H9 (cell line): ENCODE measurements at regions not wholly inside any gene's neighbourhood (a gene's known extent, or its start where the extent isn't known, plus 50 kb on each side); places are given as distances from the start of the nearest gene placed in this dataset.

Source experiments
- DNase-seq: peaks from one replicate; pipeline ENCODE4 v3.0.0-alpha.2; 2017
- H2AFZ ChIP-seq: one replicate; pipeline ENCODE4 v1.6.1; 2013; ENCODE audit warnings: mild to moderate bottlenecking, low read length, control low read depth, moderate library complexity
- H2AK5ac ChIP-seq: 2 replicates; pipeline ENCODE4 v1.6.1; 2013; ENCODE audit warnings: low read length, control low read depth, mixed read lengths; ENCODE audit not compliant: insufficient read length
- H2BK120ac ChIP-seq: one replicate; pipeline ENCODE4 v1.6.1; 2013; ENCODE audit warnings: low read depth, mild to moderate bottlenecking, low read length, control low read depth, inconsistent platforms; ENCODE audit not compliant: poor library complexity, severe bottlenecking
- H2BK12ac ChIP-seq: 2 replicates; pipeline ENCODE4 v1.6.1; 2013; ENCODE audit warnings: low read length, control low read depth, mixed read lengths, low read depth; ENCODE audit not compliant: insufficient read length
- H2BK15ac ChIP-seq: 2 replicates; pipeline ENCODE4 v1.6.1; 2013; ENCODE audit warnings: low read depth, low read length, control low read depth
- H2BK20ac ChIP-seq: one replicate; pipeline ENCODE4 v1.6.1; 2013; ENCODE audit warnings: low read depth, mild to moderate bottlenecking, low read length, control low read depth, inconsistent platforms; ENCODE audit not compliant: poor library complexity, severe bottlenecking
- H2BK5ac ChIP-seq: 2 replicates; pipeline ENCODE4 v1.6.1; 2013; ENCODE audit warnings: low read length, control low read depth, mixed read lengths; ENCODE audit not compliant: insufficient read length
- H3K14ac ChIP-seq: 2 replicates; pipeline ENCODE4 v1.6.1; 2013; ENCODE audit warnings: low read length, control low read depth; ENCODE audit not compliant: insufficient read depth
- H3K18ac ChIP-seq: 2 replicates; pipeline ENCODE4 v1.6.1; 2013; ENCODE audit warnings: low read depth, mild to moderate bottlenecking, mixed read lengths, low read length, control low read depth; ENCODE audit not compliant: insufficient read length
- H3K23ac ChIP-seq: 2 replicates; pipeline ENCODE4 v1.6.1; 2013; ENCODE audit warnings: low read length, control low read depth, mixed read lengths, low read depth; ENCODE audit not compliant: insufficient read length
- H3K23me2 ChIP-seq: 2 replicates; pipeline ENCODE4 v1.6.1; 2013; ENCODE audit warnings: low read depth, mild to moderate bottlenecking, mixed read lengths, low read length, control low read depth; ENCODE audit not compliant: insufficient read length, poor library complexity, severe bottlenecking
- H3K27ac ChIP-seq: 2 replicates; pipeline ENCODE4 v1.5.1; 2013; ENCODE audit warnings: low read length, control low read depth, mixed read lengths, low read depth; ENCODE audit not compliant: insufficient read length
- H3K27me3 ChIP-seq: 2 replicates; pipeline ENCODE4 v1.6.1; 2013; ENCODE audit warnings: low read length, control low read depth, inconsistent platforms; ENCODE audit not compliant: insufficient read depth
- H3K4ac ChIP-seq: 2 replicates; pipeline ENCODE4 v1.6.1; 2013; ENCODE audit warnings: low read depth, mild to moderate bottlenecking, control low read depth, inconsistent platforms, low read length, moderate library complexity
- H3K4me1 ChIP-seq: 2 replicates; pipeline ENCODE4 v1.6.1; 2013; ENCODE audit warnings: low read length, control low read depth, inconsistent platforms; ENCODE audit not compliant: insufficient read depth
- H3K4me2 ChIP-seq: 2 replicates; pipeline ENCODE4 v1.6.1; 2013; ENCODE audit warnings: low read length, control low read depth, mixed read lengths; ENCODE audit not compliant: insufficient read length, insufficient read depth
- H3K56ac ChIP-seq: 2 replicates; pipeline ENCODE4 v1.6.1; 2013; ENCODE audit warnings: low read depth, mild to moderate bottlenecking, mixed read lengths, low read length, control low read depth; ENCODE audit not compliant: insufficient read length
- H3K79me1 ChIP-seq: 2 replicates; pipeline ENCODE4 v1.6.1; 2013; ENCODE audit warnings: low read depth, mild to moderate bottlenecking, moderate library complexity, low read length, control low read depth, inconsistent platforms; ENCODE audit not compliant: insufficient read depth, poor library complexity, severe bottlenecking
- H3K79me2 ChIP-seq: 2 replicates; pipeline ENCODE4 v1.6.1; 2013; ENCODE audit warnings: low read length, control low read depth, inconsistent platforms; ENCODE audit not compliant: insufficient read depth
- H3K9ac ChIP-seq: 2 replicates; pipeline ENCODE4 v1.6.1; 2013; ENCODE audit warnings: low read length, control low read depth, mixed read lengths; ENCODE audit not compliant: insufficient read length; ENCODE audit errors: extremely low read depth
- H3K9me3 ChIP-seq: one replicate; pipeline ENCODE4 v1.6.1; 2013; ENCODE audit warnings: low read depth, low read length, inconsistent platforms; ENCODE audit not compliant: control insufficient read depth
- H3T11ph ChIP-seq: one replicate; pipeline ENCODE4 v1.6.1; 2013; ENCODE audit warnings: mild to moderate bottlenecking, low read length, control low read depth, inconsistent platforms
- H4K20me1 ChIP-seq: one replicate; pipeline ENCODE4 v1.6.1; 2013; ENCODE audit not compliant: control insufficient read depth, insufficient read length, insufficient read depth
- H4K5ac ChIP-seq: 2 replicates; pipeline ENCODE4 v1.6.1; 2013; ENCODE audit warnings: low read depth, mild to moderate bottlenecking, mixed read lengths, low read length, control low read depth; ENCODE audit not compliant: insufficient read length
- H4K8ac ChIP-seq: replicated peaks from 2 replicates; pipeline ENCODE4 v1.6.1; 2013; ENCODE audit warnings: low read length, control low read depth, mixed read lengths, low read depth; ENCODE audit not compliant: insufficient read length
- H4K91ac ChIP-seq: 2 replicates; pipeline ENCODE4 v1.6.1; 2013; ENCODE audit warnings: low read depth, mild to moderate bottlenecking, moderate library complexity, mixed read lengths, low read length, control low read depth; ENCODE audit not compliant: insufficient read length
- H3K27ac Mint-ChIP-seq, 3 experiments: 2 replicates in 2 of 3; 3 replicates in 1 of 3; pipeline ENCODE4 v1.8.0; 2020 to 2021; ENCODE audit warnings: mixed read lengths in 3 of 3, mild to moderate bottlenecking in 1 of 3, moderate library complexity in 1 of 3
- H3K27me3 Mint-ChIP-seq: 2 replicates; pipeline ENCODE4 v1.8.0; 2021; ENCODE audit warnings: low read depth, mild to moderate bottlenecking, moderate library complexity, mixed read lengths
- H3K36me3 Mint-ChIP-seq, 3 experiments: 2 replicates in 2 of 3; 3 replicates in 1 of 3; pipeline ENCODE4 v1.8.0; 2020 to 2021; ENCODE audit warnings: low read depth in 3 of 3, mixed read lengths in 3 of 3; ENCODE audit not compliant: insufficient read depth in 1 of 3
- H3K4me1 Mint-ChIP-seq, 2 experiments: 2 replicates each; pipeline ENCODE4 v1.8.0; 2020; ENCODE audit warnings: mixed read lengths in 2 of 2
- H3K4me3 Mint-ChIP-seq, 2 experiments: 2 replicates in 1 of 2; 3 replicates in 1 of 2; pipeline ENCODE4 v1.8.0; 2020 to 2021; ENCODE audit warnings: mild to moderate bottlenecking in 2 of 2, mixed read lengths in 2 of 2, moderate library complexity in 1 of 2
- H3K9me3 Mint-ChIP-seq, 2 experiments: 2 replicates in 1 of 2; 3 replicates in 1 of 2; pipeline ENCODE4 v1.8.0; 2020; ENCODE audit warnings: mild to moderate bottlenecking in 2 of 2, mixed read lengths in 2 of 2, moderate library complexity in 1 of 2
- CTCF ChIP-seq: fragments of 200-600 bp; sonication (generic); conservative IDR thresholded peaks from 3 replicates; pipeline ENCODE4 v1.8.0; 2021; ENCODE audit warnings: antibody characterized with exemption, mild to moderate bottlenecking
- WGBS: extraction: QIAGEN DNeasy Blood & Tissue Kit; methylation state at CpG from one replicate; pipeline ENCODE4 v1.1.7; 2013; ENCODE audit warnings: missing lambda C conversion rate, low lambda C conversion rate, mixed read lengths; ENCODE audit not compliant: insufficient read length; ENCODE audit errors: extremely low coverage; 5-methylcytosine and 5-hydroxymethylcytosine counted together

- H4K5ac ChIP-seq = no peak overlapping the region
- Mint-ChIP-seq H3K9me3 (no peaks in the 10 kb centered on the region), H3K4me1 (peaks cover 17 to 21% of the 10 kb centered on the region in 2 experiments), H3K36me3 (no peaks in the 10 kb centered on the region), H3K27me3 (no peaks in the 10 kb centered on the region), H3K4me3 (no peak overlapping the region), H3K27ac (peak overlapping the region in 1 of 3 experiments; percentile 24; a peak in 1 of 7 replicates)
- no peak overlapping the region for H3K9ac ChIP-seq
- no peak for DNase-seq
- H4K8ac ChIP-seq = no peak overlapping the region
- no peak overlapping the region for H2AFZ ChIP-seq
- H3K79me1 ChIP-seq = no peaks in the 10 kb centered on the region
- no CpG with 5 or more reads among the region's 2 CpGs for WGBS
- H4K20me1 ChIP-seq = no peaks in the 10 kb centered on the region
- no peaks in the 10 kb centered on the region for H3K9me3 ChIP-seq
- H3K56ac ChIP-seq = no peak overlapping the region
- no peaks in the 10 kb centered on the region for H3K23me2 ChIP-seq
- no peak overlapping the region for H2AK5ac ChIP-seq
- H3K27me3 ChIP-seq = no peaks in the 10 kb centered on the region
- no peak overlapping the region for H2BK15ac ChIP-seq
- no peak overlapping the region for H4K91ac ChIP-seq
- no peak overlapping the region for H2BK5ac ChIP-seq
- no peak overlapping the region for H2BK120ac ChIP-seq
- H3K23ac ChIP-seq = no peak overlapping the region
- no peak overlapping the region for H3K18ac ChIP-seq
- H3K4me1 ChIP-seq = no peaks in the 10 kb centered on the region
- H3T11ph ChIP-seq = no peak overlapping the region
- H2BK20ac ChIP-seq = no peak overlapping the region
- H3K27ac ChIP-seq = no peak overlapping the region
- no peak overlapping the region for H3K14ac ChIP-seq
- no peak overlapping the region for H3K4ac ChIP-seq
- H2BK12ac ChIP-seq = no peak overlapping the region
- H3K79me2 ChIP-seq = no peaks in the 10 kb centered on the region
- H3K4me2 ChIP-seq = no peak overlapping the region
- peak; percentile 57 for TF ChIP-seq CTCF
Observed at GRCh38 chr13:73401769-73402168, 343.0 kb downstream of the KLF5 start.
